HTR-8/SVneo (cell line): ENCODE measurements at regions not wholly inside any gene's neighbourhood (a gene's known extent, or its start where the extent isn't known, plus 50 kb on each side); places are given as distances from the start of the nearest gene placed in this dataset.

Experiments
- DNase-seq: peaks from one replicate; pipeline ENCODE4 v3.0.0; 2011; ENCODE audit warnings: low spot score, mixed read lengths; ENCODE audit not compliant: insufficient read length
- FAIRE-seq: peaks from 2 replicates; lab custom pipeline; 2011; peaks lifted over from hg19 to GRCh38; lab: Jason Lieb, UNC

DNA sequence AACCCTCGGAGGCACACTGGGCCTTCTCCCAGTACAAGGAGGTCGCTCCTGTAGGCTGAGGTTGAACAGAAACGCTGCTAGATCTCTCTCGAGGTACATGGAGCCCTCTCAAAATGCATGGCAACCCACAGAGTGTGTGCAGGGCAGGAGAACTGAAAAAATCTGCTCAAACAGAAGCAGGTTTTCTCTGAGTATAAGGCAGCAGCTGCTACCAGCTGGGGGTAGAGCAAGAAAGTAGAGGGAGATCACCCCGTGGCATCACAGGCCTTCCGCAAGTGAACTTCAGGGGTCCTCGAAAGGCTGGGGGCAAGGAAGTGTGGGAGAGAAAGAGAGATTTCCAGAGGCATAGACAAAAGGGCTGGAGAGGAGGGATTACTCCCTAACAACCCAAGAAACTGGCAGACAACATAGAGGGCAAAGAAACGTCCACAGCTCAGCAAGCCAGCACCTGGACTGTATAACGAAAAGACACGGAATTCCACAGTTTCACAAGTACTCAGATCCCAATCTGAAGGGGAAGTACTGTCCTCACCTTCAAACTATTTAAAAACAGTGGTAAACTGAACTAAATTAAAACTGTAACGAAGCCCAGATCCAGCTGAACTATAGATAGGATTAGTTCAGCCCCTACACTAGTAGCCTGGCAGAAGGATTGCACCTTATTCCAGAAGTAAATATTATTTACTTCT, 299.2 kb downstream of the IPMK start:
- FAIRE-seq: no peak
- no peak for DNase-seq

GRCh38 chr10:57964351-57964750, 303.3 kb downstream of the IPMK start:
- DNase-seq (no peak), FAIRE-seq (no peak)

- FAIRE-seq (no peak), DNase-seq (no peak)
Measured at GRCh38 chr10:57963546-57963945, 304.1 kb downstream of the IPMK start.

DNA sequence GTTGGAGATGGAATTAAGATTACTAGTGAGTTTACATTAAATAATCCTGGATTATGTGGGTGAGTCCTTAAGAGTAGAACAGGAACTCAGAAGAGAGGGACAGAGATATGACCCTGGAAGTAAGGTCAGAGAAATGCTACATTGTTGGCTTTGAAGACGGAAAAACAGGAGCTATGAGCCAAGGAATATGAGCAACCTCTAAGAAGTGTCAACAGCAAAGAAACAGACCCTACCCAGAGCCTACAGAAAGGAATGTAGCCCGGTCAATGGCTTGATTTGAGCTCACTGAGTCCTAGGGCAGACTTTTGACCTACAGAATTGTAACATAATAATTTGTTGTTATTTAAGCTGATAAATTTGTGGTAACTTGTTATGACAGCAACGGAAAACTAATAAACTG, 304.9 kb downstream of the IPMK start:
- no peak for FAIRE-seq
- DNase-seq: no peak

DNA sequence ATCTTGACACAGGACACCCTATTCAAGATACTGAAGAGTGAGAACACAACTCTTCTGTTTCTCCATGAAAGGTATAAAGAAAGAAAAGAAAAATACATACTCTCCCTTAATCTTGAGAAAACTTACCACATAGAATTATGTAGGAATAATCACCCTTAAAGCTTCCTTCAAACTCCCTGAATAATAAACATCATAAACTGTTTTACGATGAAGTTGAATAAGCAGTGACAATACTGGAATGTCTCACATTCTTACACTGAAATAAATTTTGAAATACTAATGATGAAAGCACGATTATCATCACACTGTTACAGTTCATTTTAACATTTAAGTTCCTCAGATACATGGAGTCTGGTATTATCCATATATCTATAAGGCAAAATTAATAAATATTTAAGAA, 306.2 kb downstream of the IPMK start:
- FAIRE-seq (no peak), DNase-seq (no peak)

DNA sequence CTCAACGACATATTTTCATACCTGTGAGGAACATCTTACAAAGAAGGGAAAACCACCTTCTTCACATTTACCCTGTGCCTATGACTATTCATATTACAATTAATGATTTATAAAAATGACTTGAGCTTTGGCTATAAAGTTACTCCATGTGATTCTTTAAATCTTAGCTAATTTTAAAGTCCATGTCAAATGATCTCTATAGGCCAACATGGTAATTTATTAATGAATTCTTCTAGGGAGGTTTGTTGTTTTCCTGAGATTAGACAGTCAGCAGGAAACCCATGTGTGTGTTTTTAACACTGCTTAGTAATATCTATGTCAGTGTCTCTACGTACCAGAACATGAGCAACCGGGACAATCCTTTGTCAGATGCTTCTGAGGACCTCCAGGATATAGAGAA, 307.3 kb downstream of the IPMK start:
- DNase-seq (no peak), FAIRE-seq (no peak)

- FAIRE-seq: no peak
Measured at GRCh38 chr10:57959318-57960006, 308.2 kb downstream of the IPMK start.

DNA sequence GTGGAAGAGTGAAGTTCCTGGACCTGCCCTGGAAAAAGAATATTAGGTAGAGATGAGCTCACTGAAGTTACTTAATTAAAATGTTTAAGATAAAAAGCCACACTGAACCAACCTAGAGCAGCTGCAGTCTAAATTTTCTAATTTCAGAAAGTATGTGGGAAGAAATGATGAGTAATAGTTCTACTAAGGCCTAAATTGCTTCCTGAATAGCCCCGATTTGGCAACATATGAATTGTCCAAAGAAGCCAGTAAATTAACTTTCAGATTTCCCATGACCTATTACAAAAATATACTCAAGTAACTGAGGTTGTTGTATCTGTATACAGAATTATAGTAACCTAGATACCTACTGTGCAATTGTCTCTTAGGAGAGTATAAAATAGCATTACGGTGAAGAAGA, 312.6 kb downstream of the IPMK start:
- FAIRE-seq: no peak
- DNase-seq: no peak

More at GRCh38 chr10:57959318-57960006, 308.2 kb downstream of the IPMK start:
- no peak for DNase-seq

GRCh38 chr10:57952741-57953140, 315.0 kb downstream of the IPMK start:
- DNase-seq: no peak
- no peak for FAIRE-seq

GRCh38 chr10:57950442-57950974, 317.2 kb downstream of the IPMK start:
- FAIRE-seq: no peak

DNA sequence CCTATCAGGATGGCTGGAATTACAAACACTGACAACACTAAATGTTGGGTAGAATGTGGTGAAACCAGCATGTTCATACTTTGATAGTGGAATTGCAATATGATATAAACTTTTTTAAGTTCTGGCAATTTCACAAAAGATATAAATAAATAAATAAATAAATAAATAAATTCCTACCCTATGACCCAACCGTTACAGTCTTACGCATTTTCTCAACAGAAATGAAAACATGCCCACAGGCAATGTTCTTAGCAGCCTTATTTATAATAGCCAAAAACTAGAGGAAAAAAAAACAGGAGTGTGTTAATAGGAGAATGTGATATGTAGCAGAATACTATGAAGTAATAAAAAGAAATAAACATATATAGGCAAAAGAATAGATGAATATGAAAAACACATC, 318.9 kb downstream of the IPMK start:
- no peak for FAIRE-seq
- no peak for DNase-seq

More at GRCh38 chr10:57950442-57950974, 317.2 kb downstream of the IPMK start:
- DNase-seq: no peak

GRCh38 chr10:57946833-57947232, 320.9 kb downstream of the IPMK start:
- FAIRE-seq (no peak), DNase-seq (no peak)

DNA sequence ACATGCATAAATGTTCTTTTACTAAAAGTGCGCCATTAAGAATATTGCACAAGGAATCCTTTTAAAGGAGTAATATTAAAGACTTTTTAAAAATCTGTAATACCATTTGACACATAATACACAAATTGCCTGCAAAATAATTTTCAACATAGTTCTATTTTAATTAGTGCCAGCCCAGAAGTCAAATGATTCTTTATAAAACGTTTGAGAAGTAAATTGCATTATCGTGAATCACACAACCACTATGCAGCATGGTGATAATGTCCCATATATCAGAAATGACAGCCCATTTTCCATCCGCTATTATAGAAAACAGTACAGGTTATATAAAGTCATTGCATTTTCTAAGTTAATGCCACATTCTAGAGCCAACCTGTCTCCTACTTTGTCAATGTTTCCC, 324.0 kb downstream of the IPMK start:
- no peak for FAIRE-seq
- no peak for DNase-seq

GRCh38 chr10:57925045-57925444, 342.6 kb downstream of the IPMK start:
- DNase-seq (no peak), FAIRE-seq (no peak)

DNA sequence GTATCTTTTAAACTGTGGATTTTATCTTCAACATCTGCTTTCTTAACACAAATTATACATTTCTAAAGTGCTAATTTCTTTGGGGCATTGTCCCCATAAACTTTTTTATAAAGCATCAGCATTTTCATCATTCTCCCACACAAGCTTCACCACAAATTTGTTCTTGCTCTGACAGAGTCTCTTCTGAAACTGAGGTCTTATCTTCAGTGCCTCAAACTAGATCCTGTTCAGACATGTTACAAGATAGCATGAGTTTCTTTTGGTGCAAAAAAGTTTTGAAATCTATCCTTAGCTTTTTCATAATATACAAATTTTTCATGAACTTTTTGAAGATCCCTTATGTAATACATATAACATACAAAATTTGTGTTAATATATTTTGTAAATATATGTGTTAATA, 346.6 kb downstream of the IPMK start:
- DNase-seq (no peak), FAIRE-seq (no peak)

GRCh38 chr10:57919864-57920263, 347.8 kb downstream of the IPMK start:
- no peak for DNase-seq
- no peak for FAIRE-seq

GRCh38 chr10:57917019-57917418, 350.7 kb downstream of the IPMK start:
- FAIRE-seq: no peak

GRCh38 chr10:57905861-57906260, 361.8 kb downstream of the IPMK start:
- FAIRE-seq (no peak), DNase-seq (no peak)

More at GRCh38 chr10:57917019-57917418, 350.7 kb downstream of the IPMK start:
- no peak for DNase-seq

DNA sequence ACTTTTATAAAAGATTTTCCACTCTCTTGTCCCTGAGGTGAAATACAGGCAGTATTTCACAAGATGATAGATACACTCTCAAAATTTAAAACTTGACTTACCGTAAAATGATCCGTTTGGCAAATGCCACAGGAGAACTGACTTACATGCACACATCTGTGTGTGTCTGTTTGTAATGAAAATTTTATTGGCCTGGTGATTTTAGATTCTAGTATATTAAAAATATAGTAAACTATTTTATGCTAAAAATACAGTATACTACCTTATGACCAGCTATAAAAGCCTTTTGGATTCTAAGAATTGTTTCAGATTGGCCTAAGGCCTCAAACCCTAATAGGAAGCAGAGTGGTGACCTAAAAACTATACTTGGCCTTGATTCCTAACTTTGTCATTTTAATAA, 362.7 kb downstream of the IPMK start:
- FAIRE-seq (no peak), DNase-seq (no peak)

DNA sequence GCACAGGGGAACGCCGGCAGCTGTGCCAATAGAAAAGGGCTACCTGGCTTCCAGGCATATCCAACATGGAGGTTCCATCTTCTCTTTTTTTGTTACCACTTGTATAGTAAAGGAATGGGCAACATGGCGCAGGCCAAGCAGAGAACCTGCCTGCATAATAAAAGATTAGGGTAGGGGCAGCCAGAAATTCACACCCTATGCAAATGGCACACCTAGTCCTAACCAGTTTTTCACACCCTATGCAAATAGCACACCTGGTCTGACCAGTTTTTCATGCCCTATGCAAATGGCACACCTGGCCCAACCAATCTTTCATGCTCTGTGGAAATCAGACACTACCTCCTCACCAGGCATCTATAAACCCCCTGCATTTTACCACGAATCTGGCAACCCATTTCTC, 369.5 kb downstream of the IPMK start:
- no peak for FAIRE-seq

GRCh38 chr10:57897611-57898010, 370.1 kb downstream of the IPMK start:
- FAIRE-seq: no peak
- no peak for DNase-seq

More for the DNA sequence above, 369.5 kb downstream of the IPMK start:
- DNase-seq: no peak

GRCh38 chr10:57894361-57894760, 373.3 kb downstream of the IPMK start:
- FAIRE-seq: no peak
- DNase-seq: no peak
